DND-41 (cell line): ENCODE measurements at regions not wholly inside any gene's neighbourhood (a gene's known extent, or its start where the extent isn't known, plus 50 kb on each side); places are given as distances from the start of the nearest gene placed in this dataset.
"Not testable (repeated sequence)": the region's sequence is repeated elsewhere in the genome, so short reads cannot be mapped to it uniquely, and the experiment has no call there.

ENCODE experiments used
- ATAC-seq: fragments of 200-7000 bp; cut with Tn5 transposase; 3 replicates; pipeline ENCODE4 v1.9.1; 2021; ENCODE audit warnings: low read depth; ENCODE audit not compliant: insufficient read depth
- DNase-seq: peaks from one replicate; pipeline ENCODE4 v3.0.0-alpha.2; 2020
- H2AFZ ChIP-seq: 2 replicates; pipeline ENCODE4 v1.6.0; 2012; ENCODE audit warnings: low read depth, low read length
- H3K27ac ChIP-seq: 2 replicates; pipeline ENCODE4 v1.5.1; 2012; ENCODE audit warnings: low read length, inconsistent platforms
- H3K27me3 ChIP-seq: fragments of 200-600 bp; sonication (generic); 2 replicates; pipeline ENCODE4 v1.6.0; 2012; ENCODE audit warnings: low read length, mild to moderate bottlenecking, inconsistent platforms; ENCODE audit not compliant: insufficient read depth, poor library complexity
- H3K36me3 ChIP-seq: 2 replicates; pipeline ENCODE4 v1.5.1; 2012; ENCODE audit warnings: low read length, inconsistent platforms; ENCODE audit not compliant: insufficient read depth
- H3K4me1 ChIP-seq: 2 replicates; pipeline ENCODE4 v1.5.1; 2012; ENCODE audit warnings: mild to moderate bottlenecking, low read length; ENCODE audit not compliant: insufficient read depth
- H3K4me2 ChIP-seq: 2 replicates; pipeline ENCODE4 v1.6.0; 2012; ENCODE audit warnings: mild to moderate bottlenecking, moderate library complexity, low read length, inconsistent platforms; ENCODE audit not compliant: insufficient read depth
- H3K4me3 ChIP-seq, 2 experiments: fragments of 200-600 bp in 1 of 2; shearing (Covaris generic) in 1 of 2; 2 replicates each; pipeline ENCODE4 v1.5.1; 2012 to 2016; ENCODE audit warnings: inconsistent platforms in 2 of 2, low read length in 2 of 2, mild to moderate bottlenecking in 2 of 2, low read depth in 1 of 2, moderate library complexity in 1 of 2
- H3K79me2 ChIP-seq: 2 replicates; pipeline ENCODE4 v1.6.0; 2012; ENCODE audit warnings: low read length, inconsistent platforms; ENCODE audit not compliant: insufficient read depth
- H3K9ac ChIP-seq: 2 replicates; pipeline ENCODE4 v1.6.0; 2012; ENCODE audit warnings: low read depth, mild to moderate bottlenecking, inconsistent platforms, low read length, moderate library complexity
- H3K9me3 ChIP-seq: 2 replicates; pipeline ENCODE4 v1.5.1; 2012; ENCODE audit warnings: low read length, moderate library complexity, mild to moderate bottlenecking, inconsistent platforms; ENCODE audit not compliant: insufficient read depth, severe bottlenecking
- H4K20me1 ChIP-seq: 2 replicates; pipeline ENCODE4 v1.6.0; 2012; ENCODE audit warnings: low read length; ENCODE audit not compliant: insufficient read depth
- CTCF ChIP-seq: IDR thresholded peaks from 2 replicates; pipeline ENCODE4 v1.5.1; 2012; ENCODE audit warnings: borderline replicate concordance, low read length, moderate library complexity, mild to moderate bottlenecking; ENCODE audit not compliant: poor library complexity, severe bottlenecking; ENCODE audit errors: extremely low read depth
- EZH2 ChIP-seq: IDR thresholded peaks from 3 replicates; pipeline ENCODE4 v1.6.1; 2012; ENCODE audit warnings: borderline replicate concordance, low read depth, mild to moderate bottlenecking, moderate library complexity, low read length, inconsistent platforms; ENCODE audit not compliant: severe bottlenecking

GRCh38 chr9:90505695-90506094, 136.9 kb downstream of the DIRAS2 start:
- H3K4me1 ChIP-seq, result no peaks in the 10 kb centered on the region
- TF ChIP-seq EZH2, result no peak
- TF ChIP-seq CTCF, result no peak
- DNase-seq (no peak), ATAC-seq (no peak)
- H2AFZ ChIP-seq, result no peak overlapping the region
- no peaks in the 10 kb centered on the region for H3K79me2 ChIP-seq
- no peak overlapping the region for H3K4me3 ChIP-seq
- no peak overlapping the region for H3K9ac ChIP-seq
- H3K4me2 ChIP-seq, result no peak overlapping the region
- no peaks in the 10 kb centered on the region for H3K9me3 ChIP-seq
- no peaks in the 10 kb centered on the region for H3K36me3 ChIP-seq
- H3K27me3 ChIP-seq, result no peaks in the 10 kb centered on the region
- H3K27ac ChIP-seq, result no peak overlapping the region
- H4K20me1 ChIP-seq, result no peaks in the 10 kb centered on the region

GRCh38 chr9:90506402-90506801, 136.2 kb downstream of the DIRAS2 start:
- H3K36me3 ChIP-seq, H3K4me2 ChIP-seq, H3K4me3 ChIP-seq, DNase-seq, H3K9me3 ChIP-seq, H3K27me3 ChIP-seq, H3K9ac ChIP-seq, H4K20me1 ChIP-seq, H3K4me1 ChIP-seq, ATAC-seq, H3K79me2 ChIP-seq, H3K27ac ChIP-seq, H2AFZ ChIP-seq: not testable (repeated sequence)

- Histone ChIP-seq H3K79me2 (no peaks in the 10 kb centered on the region), H3K27me3 (peaks cover 2% of the 10 kb centered on the region), H4K20me1 (no peaks in the 10 kb centered on the region), H3K9ac (no peak overlapping the region), H3K4me3 (no peak overlapping the region), H3K27ac (no peak overlapping the region), H3K9me3 (no peaks in the 10 kb centered on the region), H3K36me3 (no peaks in the 10 kb centered on the region), H2AFZ (no peak overlapping the region), H3K4me2 (no peak overlapping the region), H3K4me1 (no peaks in the 10 kb centered on the region)
- no peak for TF ChIP-seq CTCF
- TF ChIP-seq EZH2, result no peak
- no peak for DNase-seq
- ATAC-seq, result no peak
These were observed 135.0 kb downstream of the DIRAS2 start for GRCh38 chr9:90507621-90508020.

GRCh38 chr9:90508940-90509339, 133.7 kb downstream of the DIRAS2 start:
- no peak for ATAC-seq
- no peaks in the 10 kb centered on the region for H3K4me1 ChIP-seq
- peaks cover 3% of the 10 kb centered on the region for H3K27me3 ChIP-seq
- H3K36me3 ChIP-seq, result no peaks in the 10 kb centered on the region
- DNase-seq, result no peak
- H3K27ac ChIP-seq, result no peak overlapping the region
- H4K20me1 ChIP-seq, result no peaks in the 10 kb centered on the region
- H3K4me3 ChIP-seq, result no peak overlapping the region
- H3K9me3 ChIP-seq, result no peaks in the 10 kb centered on the region
- H3K79me2 ChIP-seq, result no peaks in the 10 kb centered on the region
- H3K4me2 ChIP-seq, result no peak overlapping the region
- H2AFZ ChIP-seq, result no peak overlapping the region
- H3K9ac ChIP-seq, result no peak overlapping the region
- TF ChIP-seq CTCF, result no peak
- TF ChIP-seq EZH2, result no peak
